ENCODE measurements at regions not wholly inside any gene's neighbourhood (a gene's known extent, or its start where the extent isn't known, plus 50 kb on each side); places are given as distances from the start of the nearest gene placed in this dataset.

DNA sequence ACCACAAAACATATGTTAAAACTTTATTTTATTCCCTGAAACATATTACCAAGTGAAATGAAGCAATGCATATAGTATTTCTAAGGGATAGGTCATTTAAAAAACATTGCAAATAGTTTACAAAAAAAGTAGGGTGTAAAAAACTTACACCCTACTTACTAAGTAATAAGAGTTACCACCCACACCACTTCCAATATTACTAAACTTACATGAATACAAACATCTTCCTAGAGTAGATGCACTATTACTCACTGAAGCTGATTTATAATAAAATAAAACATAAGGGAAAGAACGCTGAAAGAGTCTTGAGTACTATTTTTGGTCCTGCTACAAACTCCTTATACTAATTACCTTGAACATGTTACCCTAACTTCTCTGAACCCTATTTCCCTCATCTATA is 289.4 kb downstream of the HINT1 start:
- no peaks in the 10 kb centered on the region for H3K36me3 Mint-ChIP-seq
- TF ChIP-seq, protein P1, sequence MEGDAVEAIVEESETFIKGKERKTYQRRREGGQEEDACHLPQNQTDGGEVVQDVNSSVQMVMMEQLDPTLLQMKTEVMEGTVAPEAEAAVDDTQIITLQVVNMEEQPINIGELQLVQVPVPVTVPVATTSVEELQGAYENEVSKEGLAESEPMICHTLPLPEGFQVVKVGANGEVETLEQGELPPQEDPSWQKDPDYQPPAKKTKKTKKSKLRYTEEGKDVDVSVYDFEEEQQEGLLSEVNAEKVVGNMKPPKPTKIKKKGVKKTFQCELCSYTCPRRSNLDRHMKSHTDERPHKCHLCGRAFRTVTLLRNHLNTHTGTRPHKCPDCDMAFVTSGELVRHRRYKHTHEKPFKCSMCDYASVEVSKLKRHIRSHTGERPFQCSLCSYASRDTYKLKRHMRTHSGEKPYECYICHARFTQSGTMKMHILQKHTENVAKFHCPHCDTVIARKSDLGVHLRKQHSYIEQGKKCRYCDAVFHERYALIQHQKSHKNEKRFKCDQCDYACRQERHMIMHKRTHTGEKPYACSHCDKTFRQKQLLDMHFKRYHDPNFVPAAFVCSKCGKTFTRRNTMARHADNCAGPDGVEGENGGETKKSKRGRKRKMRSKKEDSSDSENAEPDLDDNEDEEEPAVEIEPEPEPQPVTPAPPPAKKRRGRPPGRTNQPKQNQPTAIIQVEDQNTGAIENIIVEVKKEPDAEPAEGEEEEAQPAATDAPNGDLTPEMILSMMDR (IDR thresholded peaks at IDR 0.05; ENCODE audit: unreplicated experiment) = no peak
- DNase-seq (ENCODE audit: low spot score in 2 of 2, unreplicated experiment in 2 of 2) = no peak
- no peak overlapping the region for H3K27ac Mint-ChIP-seq
- no peak overlapping the region for H3K4me3 Mint-ChIP-seq
- H3K9me3 Mint-ChIP-seq = peaks cover 10% of the 10 kb centered on the region
- no peaks in the 10 kb centered on the region for H3K27me3 Mint-ChIP-seq (ENCODE audit: low read depth)
- H3K4me1 Mint-ChIP-seq = no peaks in the 10 kb centered on the region

DNA sequence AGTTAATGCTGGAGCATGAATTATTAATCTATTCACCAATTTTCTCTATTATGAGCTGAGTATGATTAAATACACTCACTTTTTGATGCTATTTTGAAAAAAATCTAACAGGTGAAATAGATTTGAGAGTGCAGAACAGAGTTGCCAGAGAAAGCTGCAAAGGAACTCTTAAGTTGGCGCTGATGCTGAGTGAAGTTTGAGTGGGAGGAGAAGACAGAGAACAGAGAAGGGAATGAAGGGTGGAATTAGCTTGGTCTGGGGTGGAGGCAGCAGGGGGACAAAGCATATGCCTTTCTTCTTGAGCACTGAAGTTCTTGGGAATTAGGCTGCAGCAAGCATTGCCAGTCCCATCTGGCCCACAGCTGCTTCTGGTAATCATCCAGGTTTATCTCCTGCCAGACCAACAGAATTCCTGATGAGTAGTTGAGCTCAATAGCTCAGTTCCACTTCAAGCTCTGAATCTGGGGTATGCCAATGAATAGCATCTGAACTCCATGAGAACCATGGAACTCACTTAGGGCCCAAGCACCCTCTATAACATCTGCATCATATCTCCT is 290.1 kb downstream of the HINT1 start:
- Mint-ChIP-seq H3K36me3 (no peaks in the 10 kb centered on the region), H3K4me3 (no peak overlapping the region), H3K9me3 (peaks cover 10% of the 10 kb centered on the region), H3K27ac (no peak overlapping the region), H3K4me1 (no peaks in the 10 kb centered on the region), H3K27me3 (ENCODE audit: low read depth) (no peaks in the 10 kb centered on the region)
- TF ChIP-seq, protein P1 (IDR thresholded peaks at IDR 0.05; ENCODE audit: unreplicated experiment) = no peak
- DNase-seq (ENCODE audit: low spot score in 2 of 2, unreplicated experiment in 2 of 2) = no peak

DNA sequence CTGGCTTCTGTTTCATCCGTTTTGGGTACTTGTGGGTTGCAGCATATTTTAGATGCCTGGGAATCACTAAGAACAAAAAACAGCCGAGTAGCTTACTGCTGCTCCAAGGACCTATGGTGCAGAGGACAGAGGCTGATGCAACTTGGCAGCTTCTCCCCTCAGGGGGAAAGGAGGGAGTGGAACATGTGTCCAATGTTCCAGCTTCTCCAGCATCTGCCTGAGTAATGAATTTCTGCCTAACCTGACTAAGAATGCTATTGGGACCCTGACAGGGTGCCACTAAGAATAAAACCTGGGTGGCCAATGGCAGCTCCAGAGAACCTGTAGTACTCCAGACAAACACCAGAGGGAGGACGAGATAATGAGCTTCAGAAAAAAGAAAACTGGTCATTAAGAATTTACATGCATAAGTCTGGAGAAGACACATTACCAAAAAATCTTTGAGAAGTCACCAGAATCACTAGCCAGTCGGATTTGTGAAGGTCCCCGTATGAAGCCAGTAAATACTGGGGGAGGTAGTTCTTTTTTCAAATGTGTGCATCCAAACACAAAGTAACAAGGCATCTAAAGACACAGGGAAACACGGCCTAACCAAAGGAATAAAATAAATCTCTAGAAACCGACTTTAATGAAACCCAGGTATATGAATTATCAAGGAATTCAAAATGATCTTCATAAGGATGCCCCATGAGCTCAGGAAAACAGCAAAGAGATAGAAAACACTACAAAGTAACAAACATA is 293.5 kb downstream of the HINT1 start:
- H3K36me3 Mint-ChIP-seq = no peaks in the 10 kb centered on the region
- H3K4me3 Mint-ChIP-seq = no peak overlapping the region
- peaks cover 6% of the 10 kb centered on the region for H3K9me3 Mint-ChIP-seq
- DNase-seq (ENCODE audit: low spot score in 2 of 2, unreplicated experiment in 2 of 2) = no peak
- no peaks in the 10 kb centered on the region for H3K27me3 Mint-ChIP-seq (ENCODE audit: low read depth)
- peaks cover 8% of the 10 kb centered on the region for H3K4me1 Mint-ChIP-seq
- TF ChIP-seq, protein P1 (IDR thresholded peaks at IDR 0.05; ENCODE audit: unreplicated experiment) = peak; percentile 69
- no peak overlapping the region for H3K27ac Mint-ChIP-seq

DNA sequence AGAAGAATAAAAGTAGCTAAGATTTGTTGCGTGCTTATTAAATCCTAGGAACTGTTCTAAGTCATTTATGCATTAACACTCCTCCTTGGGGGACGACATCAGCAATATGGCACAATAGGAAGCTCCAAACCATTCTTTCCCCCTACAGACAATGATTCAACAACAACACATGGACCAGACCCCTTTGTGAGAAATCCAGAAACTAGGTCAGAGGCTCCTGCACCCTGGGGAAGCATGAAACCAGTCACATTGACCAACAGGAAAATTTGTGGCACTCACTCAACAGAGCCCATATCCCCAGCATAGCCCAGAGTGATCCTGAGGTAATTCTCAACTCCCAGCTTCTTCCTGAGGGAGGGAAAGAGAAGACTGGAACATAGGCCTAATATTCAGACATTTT is 294.4 kb downstream of the HINT1 start:
- Mint-ChIP-seq H3K27me3 (ENCODE audit: low read depth) (no peaks in the 10 kb centered on the region), H3K27ac (no peak overlapping the region), H3K36me3 (no peaks in the 10 kb centered on the region), H3K4me3 (no peak overlapping the region), H3K4me1 (peaks cover 8% of the 10 kb centered on the region), H3K9me3 (peaks cover 6% of the 10 kb centered on the region)
- no peak for DNase-seq (ENCODE audit: low spot score in 2 of 2, unreplicated experiment in 2 of 2)
- TF ChIP-seq, protein P1 (IDR thresholded peaks at IDR 0.05; ENCODE audit: unreplicated experiment) = no peak

DNA sequence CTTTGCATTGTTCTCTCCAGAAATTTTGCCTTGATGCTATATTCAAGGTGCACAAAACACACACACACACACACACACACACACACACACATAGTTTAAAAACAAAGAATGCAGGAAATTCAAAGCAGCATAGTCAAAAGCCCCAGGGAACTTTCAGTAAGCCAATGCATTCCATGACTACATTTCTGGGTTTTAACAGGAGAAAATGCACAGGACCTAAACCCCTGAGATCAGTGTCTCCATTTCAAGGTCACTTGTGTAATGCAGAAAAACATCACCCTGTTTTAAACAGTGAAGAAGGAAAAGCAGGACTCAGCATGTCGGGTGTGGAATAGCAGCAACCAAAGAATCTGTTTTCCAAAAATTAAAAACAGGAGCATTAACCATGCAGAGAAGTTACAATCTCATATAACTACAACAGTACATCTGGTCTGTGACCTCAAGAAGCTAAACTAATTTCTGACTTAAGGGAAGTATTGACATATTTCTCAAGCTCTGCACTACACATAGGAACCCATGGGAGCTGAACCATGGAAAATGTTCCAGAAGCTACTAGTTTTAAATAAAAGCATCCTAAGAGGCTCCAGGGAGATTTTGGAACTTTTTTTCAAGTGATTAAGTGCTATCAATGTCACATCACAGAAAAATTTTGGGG is 296.7 kb downstream of the HINT1 start:
- H3K4me1 Mint-ChIP-seq = peaks cover 8% of the 10 kb centered on the region
- no peaks in the 10 kb centered on the region for H3K36me3 Mint-ChIP-seq
- peak overlapping the region; percentile 39 for H3K27ac Mint-ChIP-seq
- H3K9me3 Mint-ChIP-seq = peaks cover 17% of the 10 kb centered on the region
- DNase-seq (ENCODE audit: low spot score in 2 of 2, unreplicated experiment in 2 of 2) = no peak
- no peak overlapping the region for H3K4me3 Mint-ChIP-seq
- H3K27me3 Mint-ChIP-seq (ENCODE audit: low read depth) = no peaks in the 10 kb centered on the region
- TF ChIP-seq, protein P1 (IDR thresholded peaks at IDR 0.05; ENCODE audit: unreplicated experiment) = no peak
